HEK293 (cell line): ENCODE measurements at regions not wholly inside any gene's neighbourhood (a gene's known extent, or its start where the extent isn't known, plus 50 kb on each side); places are given as distances from the start of the nearest gene placed in this dataset.

Source experiments
- CTCF ChIA-PET: fragments of 350-600 bp; formaldehyde crosslinking; extraction: SDS; loops from one replicate; lab custom pipeline; 2021; ENCODE audit warnings: antibody characterized with exemption; lab: Yijun Ruan, JAX
- POLR2A ChIA-PET: fragments of 300-600 bp; formaldehyde crosslinking; extraction: SDS; loops from one replicate; lab custom pipeline; 2020; ENCODE audit warnings: antibody characterized with exemption, inconsistent platforms; lab: Yijun Ruan, JAX
- H3K27ac ChIP-seq: fragments of 200-500 bp; sonication (Bioruptor generic); 2 replicates; pipeline ENCODE4 v1.5.1; 2014; ENCODE audit warnings: low read depth, low read length, control low read depth, inconsistent platforms; ENCODE audit errors: extremely low read depth
- H3K36me3 ChIP-seq, 2 experiments: fragments of 200-500 bp in 1 of 2; sonication (Bioruptor generic) in 1 of 2; 1 replicate in 1 of 2; 2 replicates in 1 of 2; pipeline ENCODE4 v1.5.1; 2014 to 2017; ENCODE audit warnings: inconsistent platforms in 2 of 2, low read length in 2 of 2; ENCODE audit not compliant: control insufficient read depth in 2 of 2, insufficient read depth in 1 of 2
- H3K4me1 ChIP-seq: fragments of 200-500 bp; sonication (Bioruptor generic); 2 replicates; pipeline ENCODE4 v1.5.1; 2014; ENCODE audit warnings: mild to moderate bottlenecking, low read length, inconsistent platforms; ENCODE audit not compliant: control insufficient read depth, insufficient read depth
- H3K4me3 ChIP-seq: 2 replicates; pipeline ENCODE4 v1.5.1; 2011; ENCODE audit warnings: low read depth, mild to moderate bottlenecking, control low read depth, low read length, moderate library complexity
- H3K9me3 ChIP-seq: fragments of 200-500 bp; sonication (Bioruptor generic); 2 replicates; pipeline ENCODE4 v1.5.1; 2014; ENCODE audit warnings: low read depth, low read length, inconsistent platforms; ENCODE audit not compliant: control insufficient read depth, insufficient read depth
- BCL11B ChIP-seq: fragments of 450-650 bp; formaldehyde crosslinking; IDR thresholded peaks from 2 replicates; pipeline ENCODE4 v1.5.1; 2016; ENCODE audit warnings: low read depth, missing biosample characterization, missing genetic modification characterization
- OSR2 ChIP-seq: fragments of 450-650 bp; formaldehyde crosslinking; IDR thresholded peaks from 2 replicates; pipeline ENCODE4 v1.5.1; 2016; ENCODE audit warnings: missing biosample characterization, missing genetic modification characterization
- PRDM6 ChIP-seq: fragments of 450-650 bp; formaldehyde crosslinking; IDR thresholded peaks from 2 replicates; pipeline ENCODE4 v1.5.1; 2017; ENCODE audit warnings: missing biosample characterization, missing genetic modification characterization
- RBAK ChIP-seq: fragments of 450-650 bp; formaldehyde crosslinking; IDR thresholded peaks from 2 replicates; pipeline ENCODE4 v1.5.1; 2016; ENCODE audit warnings: missing biosample characterization, missing genetic modification characterization
- SCRT2 ChIP-seq: fragments of 450-650 bp; formaldehyde crosslinking; IDR thresholded peaks from 2 replicates; pipeline ENCODE4 v1.5.1; 2016; ENCODE audit warnings: missing biosample characterization, missing genetic modification characterization
- SETDB1 ChIP-seq: IDR thresholded peaks from one replicate; pipeline ENCODE4 v1.6.1; 2017; ENCODE audit warnings: mild to moderate bottlenecking, low read length, moderate library complexity, mixed read lengths; ENCODE audit not compliant: insufficient read length
- TCF7L2 ChIP-seq: IDR thresholded peaks from 2 replicates; pipeline ENCODE4 v1.6.1; 2011; ENCODE audit warnings: low read depth, mild to moderate bottlenecking, inconsistent platforms, low read length, moderate library complexity, borderline replicate concordance
- TSHZ1 ChIP-seq: fragments of 450-650 bp; formaldehyde crosslinking; IDR thresholded peaks from 2 replicates; pipeline ENCODE4 v1.5.1; 2016; ENCODE audit warnings: missing biosample characterization, missing genetic modification characterization, borderline replicate concordance
- ZBTB1 ChIP-seq: fragments of 450-650 bp; formaldehyde crosslinking; IDR thresholded peaks from 2 replicates; pipeline ENCODE4 v1.5.1; 2016; ENCODE audit warnings: missing biosample characterization, missing genetic modification characterization
- ZBTB7A ChIP-seq: fragments of 450-650 bp; formaldehyde crosslinking; IDR thresholded peaks from 2 replicates; pipeline ENCODE4 v1.5.1; 2016; ENCODE audit warnings: low read depth, missing biosample characterization, missing genetic modification characterization
- ZFP69B ChIP-seq: fragments of 450-650 bp; formaldehyde crosslinking; IDR thresholded peaks from 2 replicates; pipeline ENCODE4 v1.5.1; 2016; ENCODE audit warnings: missing biosample characterization, missing genetic modification characterization
- ZNF140 ChIP-seq: fragments of 450-650 bp; formaldehyde crosslinking; IDR thresholded peaks from 2 replicates; pipeline ENCODE4 v1.5.1; 2016; ENCODE audit warnings: missing biosample characterization, missing genetic modification characterization
- ZNF2 ChIP-seq: fragments of 450-650 bp; formaldehyde crosslinking; IDR thresholded peaks from 2 replicates; pipeline ENCODE4 v1.5.1; 2016; ENCODE audit warnings: missing biosample characterization, missing genetic modification characterization
- ZNF239 ChIP-seq: fragments of 450-650 bp; formaldehyde crosslinking; IDR thresholded peaks from 2 replicates; pipeline ENCODE4 v1.5.1; 2016; ENCODE audit warnings: missing biosample characterization, missing genetic modification characterization
- ZNF302 ChIP-seq: fragments of 450-650 bp; formaldehyde crosslinking; IDR thresholded peaks from 2 replicates; pipeline ENCODE4 v1.5.1; 2016; ENCODE audit warnings: missing biosample characterization, missing genetic modification characterization, low read depth
- ZNF423 ChIP-seq: fragments of 450-650 bp; formaldehyde crosslinking; IDR thresholded peaks from 2 replicates; pipeline ENCODE4 v1.5.1; 2016; ENCODE audit warnings: missing biosample characterization, missing genetic modification characterization
- ZNF473 ChIP-seq: fragments of 450-650 bp; formaldehyde crosslinking; IDR thresholded peaks from 2 replicates; pipeline ENCODE4 v1.5.1; 2017; ENCODE audit warnings: missing biosample characterization, missing genetic modification characterization
- ZNF513 ChIP-seq: fragments of 450-650 bp; IDR thresholded peaks from 2 replicates; pipeline ENCODE4 v1.5.1; 2018; ENCODE audit warnings: missing biosample characterization, missing genetic modification characterization
- ZNF529 ChIP-seq: fragments of 450-650 bp; formaldehyde crosslinking; IDR thresholded peaks from 2 replicates; pipeline ENCODE4 v1.5.1; 2017; ENCODE audit warnings: missing genetic modification characterization, missing biosample characterization; ENCODE audit not compliant: insufficient replicate concordance
- ZNF701 ChIP-seq: fragments of 450-650 bp; formaldehyde crosslinking; IDR thresholded peaks from 2 replicates; pipeline ENCODE4 v1.5.1; 2016; ENCODE audit warnings: missing biosample characterization, missing genetic modification characterization
- ZNF830 ChIP-seq: fragments of 450-650 bp; IDR thresholded peaks from 2 replicates; pipeline ENCODE4 v1.5.0; 2018; ENCODE audit warnings: missing biosample characterization, missing genetic modification characterization, low read depth, mild to moderate bottlenecking, moderate library complexity
- ZNF843 ChIP-seq: fragments of 450-650 bp; formaldehyde crosslinking; IDR thresholded peaks from 2 replicates; pipeline ENCODE4 v1.5.1; 2016; ENCODE audit warnings: missing biosample characterization, missing genetic modification characterization
- TF ChIP-seq, protein P1 (sequence below): fragments of 450-650 bp; formaldehyde crosslinking; IDR thresholded peaks from 2 replicates; pipeline ENCODE4 v1.5.1; 2016; ENCODE audit warnings: missing biosample characterization, missing genetic modification characterization

- Histone ChIP-seq H3K4me3 (no peak overlapping the region), H3K27ac (no peak overlapping the region), H3K36me3 (no peaks in the 10 kb centered on the region), H3K4me1 (no peaks in the 10 kb centered on the region), H3K9me3 (no peaks in the 10 kb centered on the region)
- no peak for TF ChIP-seq ZBTB1
- TF ChIP-seq RBAK (tag by site-specific recombination) = no peak
- TF ChIP-seq ZBTB7A (tag by site-specific recombination) = no peak
- TF ChIP-seq TSHZ1 = no peak
- POLR2A ChIA-PET = no interaction called here
- CTCF ChIA-PET = no interaction called here
Observed at GRCh38 chr12:19659086-19659485, 219.8 kb downstream of the AEBP2 start.

GRCh38 chr12:19659501-19659900, 220.2 kb downstream of the AEBP2 start:
- Histone ChIP-seq H3K4me1 (no peaks in the 10 kb centered on the region), H3K36me3 (no peaks in the 10 kb centered on the region), H3K27ac (no peak overlapping the region), H3K9me3 (no peaks in the 10 kb centered on the region), H3K4me3 (no peak overlapping the region)
- CTCF ChIA-PET = no interaction called here
- POLR2A ChIA-PET = no interaction called here
- no peak for TF ChIP-seq ZNF2
- no peak for TF ChIP-seq TCF7L2
- no peak for TF ChIP-seq SETDB1
- TF ChIP-seq ZFP69B = no peak
- no peak for TF ChIP-seq ZNF302 (tag by site-specific recombination)
- no peak for TF ChIP-seq BCL11B
- TF ChIP-seq, protein P1, sequence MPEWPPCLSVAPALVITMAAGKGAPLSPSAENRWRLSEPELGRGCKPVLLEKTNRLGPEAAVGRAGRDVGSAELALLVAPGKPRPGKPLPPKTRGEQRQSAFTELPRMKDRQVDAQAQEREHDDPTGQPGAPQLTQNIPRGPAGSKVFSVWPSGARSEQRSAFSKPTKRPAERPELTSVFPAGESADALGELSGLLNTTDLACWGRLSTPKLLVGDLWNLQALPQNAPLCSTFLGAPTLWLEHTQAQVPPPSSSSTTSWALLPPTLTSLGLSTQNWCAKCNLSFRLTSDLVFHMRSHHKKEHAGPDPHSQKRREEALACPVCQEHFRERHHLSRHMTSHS (tag by site-specific recombination) = no peak
- no peak for TF ChIP-seq ZNF513 (tag by site-specific recombination)
- no peak for TF ChIP-seq ZNF830
- no peak for TF ChIP-seq ZNF701

DNA sequence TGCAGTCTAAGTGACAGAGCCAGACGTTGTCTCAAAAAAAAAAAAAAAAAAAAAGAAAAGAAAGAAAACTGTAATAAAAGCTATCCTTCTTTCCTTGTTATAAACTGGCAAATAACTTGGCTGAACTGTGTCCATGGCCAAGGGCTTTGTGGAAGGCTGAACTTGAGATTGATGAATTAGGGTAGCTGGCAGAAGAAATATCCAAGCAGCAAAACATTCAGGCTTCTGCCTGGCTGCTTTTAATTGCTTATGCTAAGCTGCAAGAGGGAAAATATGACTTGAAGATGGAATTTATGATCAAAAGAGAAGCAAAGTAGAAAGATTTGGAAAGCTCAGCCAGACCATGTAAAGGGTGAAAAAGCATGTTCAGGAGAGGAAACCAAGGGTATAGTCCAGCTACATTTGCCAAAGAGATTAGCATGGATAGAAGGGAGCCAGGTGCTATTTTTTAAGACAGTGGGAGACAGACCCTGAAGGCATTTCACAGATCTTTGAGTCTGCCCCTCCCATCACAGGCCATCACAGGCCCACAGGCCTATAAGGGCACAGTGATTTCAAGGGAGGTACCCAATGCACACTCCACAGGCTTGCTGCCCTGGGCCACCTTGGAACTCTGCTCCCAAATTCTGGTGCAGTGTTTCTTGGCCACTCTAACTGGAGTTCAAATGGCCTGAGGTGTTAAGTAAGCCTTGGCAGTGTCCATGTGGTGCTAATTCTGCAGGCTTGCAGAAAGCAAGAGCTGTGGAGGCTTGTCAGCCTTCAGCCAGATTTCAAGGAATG, 226.0 kb downstream of the AEBP2 start:
- Histone ChIP-seq H3K4me3 (no peak overlapping the region), H3K9me3 (no peaks in the 10 kb centered on the region), H3K27ac (no peak overlapping the region), H3K36me3 (no peaks in the 10 kb centered on the region), H3K4me1 (no peaks in the 10 kb centered on the region)
- POLR2A ChIA-PET = interaction anchor here (0.6 kb wide), 1 partner anchor 842 kb away, joined by 3 read pairs; no protein-coding TSS in a partner anchor
- CTCF ChIA-PET = no interaction called here
- TF ChIP-seq ZFP69B (no peak), ZNF140 (no peak), ZNF529 (tag by site-specific recombination) (no peak), PRDM6 (no peak), ZNF513 (tag by site-specific recombination) (no peak), ZNF843 (tag by site-specific recombination) (no peak), ZNF239 (no peak), ZNF423 (tag by site-specific recombination) (no peak), SCRT2 (tag by site-specific recombination) (no peak), ZBTB1 (no peak), OSR2 (tag by site-specific recombination) (no peak), ZNF830 (no peak), ZNF473 (tag by site-specific recombination) (no peak)
